HepG2 (cell line): ENCODE measurements at regions not wholly inside any gene's neighbourhood (a gene's known extent, or its start where the extent isn't known, plus 50 kb on each side); places are given as distances from the start of the nearest gene placed in this dataset.

Source experiments
- ATAC-seq: fragments of 200-7000 bp; cut with Tn5 transposase; 3 replicates; pipeline ENCODE4 v1.9.1; 2020; ENCODE audit warnings: mild to moderate bottlenecking, moderate library complexity
- BruUV-seq: library from RNA; stranded (reverse); fragments of 400-500 nt; replicated peaks from 2 replicates; lab custom pipeline; 2021; lab: Mats Ljungman, UMichigan
- CTCF ChIA-PET: fragments of 300-600 bp; formaldehyde crosslinking; extraction: SDS; loops from one replicate; lab custom pipeline; 2021; ENCODE audit warnings: low total read pairs, inconsistent platforms, low intra/inter-chr PET ratio; lab: Yijun Ruan, JAX
- POLR2A ChIA-PET: fragments of 350-600 bp; sonication (Branson Sonifier 250); formaldehyde crosslinking; loops from one replicate; lab custom pipeline; 2020; ENCODE audit warnings: antibody characterized with exemption, inconsistent platforms; lab: Yijun Ruan, JAX
- DNase-seq: peaks from one replicate; pipeline ENCODE4 v3.0.0-alpha.2; 2015; ENCODE audit warnings: low spot score
- FAIRE-seq: peaks from 3 replicates; lab custom pipeline; 2011; peaks lifted over from hg19 to GRCh38; lab: Jason Lieb, UNC
- H2AFZ ChIP-seq: one replicate; pipeline ENCODE4 v1.6.1; 2011; ENCODE audit warnings: low read length, inconsistent platforms
- H3K27ac ChIP-seq: fragments of 300-600 bp; 3 replicates; pipeline ENCODE4 v1.8.0; 2011; ENCODE audit warnings: mixed run types, mild to moderate bottlenecking, mixed read lengths, low read length, inconsistent platforms; ENCODE audit not compliant: insufficient read depth; ENCODE audit errors: extremely low read length
- H3K27me3 ChIP-seq, 2 experiments: fragments of 200-600 bp in 1 of 2; 2 replicates in 1 of 2; 3 replicates in 1 of 2; pipeline versions ENCODE4 v1.6.0 to v1.8.0; 2011; ENCODE audit warnings: low read length in 2 of 2, mild to moderate bottlenecking in 2 of 2, moderate library complexity in 2 of 2, inconsistent platforms in 1 of 2; ENCODE audit not compliant: insufficient read depth in 2 of 2, control insufficient read depth in 1 of 2
- H3K36me3 ChIP-seq, 2 experiments: fragments of 200-600 bp in 1 of 2; replicated peaks in 1 of 2; 2 replicates in 1 of 2; 3 replicates in 1 of 2; pipeline versions ENCODE4 v1.5.1 to v1.8.0; 2011; ENCODE audit warnings: low read length in 2 of 2, inconsistent platforms in 1 of 2; ENCODE audit not compliant: insufficient read depth in 2 of 2, control insufficient read depth in 1 of 2
- H3K4me1 ChIP-seq: 2 replicates; pipeline ENCODE4 v1.5.1; 2012; ENCODE audit warnings: low read length, inconsistent platforms; ENCODE audit not compliant: insufficient read depth
- H3K4me2 ChIP-seq: 2 replicates; pipeline ENCODE4 v1.6.0; 2011; ENCODE audit warnings: low read depth, low read length, inconsistent platforms
- H3K4me3 ChIP-seq, 3 experiments: fragments of 200-600 bp in 1 of 3; sonication (generic), shearing (Covaris generic) in 1 of 3; replicated peaks in 1 of 3; 2 replicates each; pipeline ENCODE4 v1.5.1; 2011 to 2016; ENCODE audit warnings: low read length in 3 of 3, inconsistent platforms in 2 of 3, low read depth in 2 of 3, mild to moderate bottlenecking in 2 of 3, control low read depth in 1 of 3, mixed read lengths in 1 of 3; ENCODE audit not compliant: insufficient read depth in 1 of 3
- H3K79me2 ChIP-seq: one replicate; pipeline ENCODE4 v1.6.1; 2011; ENCODE audit warnings: low read length, inconsistent platforms; ENCODE audit not compliant: insufficient read depth
- H3K9ac ChIP-seq: 2 replicates; pipeline ENCODE4 v1.6.0; 2011; ENCODE audit warnings: mild to moderate bottlenecking, low read depth, low read length, inconsistent platforms; ENCODE audit not compliant: insufficient read depth
- H3K9me3 ChIP-seq: 2 replicates; pipeline ENCODE4 v1.5.1; 2012; ENCODE audit warnings: mild to moderate bottlenecking, low read length
- H4K20me1 ChIP-seq: 2 replicates; pipeline ENCODE4 v1.6.0; 2011; ENCODE audit warnings: inconsistent platforms, mild to moderate bottlenecking, low read length, moderate library complexity; ENCODE audit not compliant: insufficient read depth
- KLF15 ChIP-seq: sonication (generic); formaldehyde crosslinking; IDR thresholded peaks from 2 replicates; pipeline ENCODE4 v1.8.1; 2023; ENCODE audit warnings: borderline replicate concordance, mild to moderate bottlenecking, inconsistent platforms, missing genetic modification reagents, mixed read lengths
- MAFF ChIP-seq: IDR thresholded peaks from 2 replicates; pipeline ENCODE4 v1.6.1; 2011; ENCODE audit warnings: low read depth, low read length, improper control_type of control experiment
- MEIS2 ChIP-seq: sonication (generic); formaldehyde crosslinking; IDR thresholded peaks from 2 replicates; pipeline ENCODE4 v1.9.0; 2021; ENCODE audit warnings: mild to moderate bottlenecking, missing genetic modification reagents
- MTA3 ChIP-seq: sonication (generic); formaldehyde crosslinking; IDR thresholded peaks from 2 replicates; pipeline ENCODE4 v1.4.0; 2020; ENCODE audit warnings: missing genetic modification reagents
- PHF8 ChIP-seq: sonication (generic); formaldehyde crosslinking; IDR thresholded peaks from 2 replicates; pipeline ENCODE4 v1.5.0; 2020; ENCODE audit warnings: missing genetic modification reagents
- RFXANK ChIP-seq: IDR thresholded peaks from 2 replicates; pipeline ENCODE4 v1.6.1; 2016
- SOX6 ChIP-seq, 2 experiments: fragments of 450-650 bp in 1 of 2; sonication (generic) in 1 of 2; formaldehyde crosslinking in 1 of 2; IDR thresholded peaks; 2 replicates each; pipeline versions ENCODE4 v1.4.0 to v1.6.1; 2017 to 2020; ENCODE audit warnings: antibody characterized with exemption in 1 of 2, mild to moderate bottlenecking in 1 of 2, missing genetic modification reagents in 1 of 2
- THAP7 ChIP-seq: sonication (generic); formaldehyde crosslinking; IDR thresholded peaks from 2 replicates; pipeline ENCODE4 v1.8.1; 2023; ENCODE audit warnings: mild to moderate bottlenecking, missing genetic modification reagents
- YY1 ChIP-seq: IDR thresholded peaks from 2 replicates; pipeline ENCODE4 v1.6.1; 2011; ENCODE audit warnings: low read length, low read depth, moderate library complexity, mild to moderate bottlenecking; ENCODE audit not compliant: insufficient read depth, insufficient replicate concordance
- ZNF30 ChIP-seq: sonication (generic); formaldehyde crosslinking; IDR thresholded peaks from 2 replicates; pipeline ENCODE4 v1.5.0; 2020; ENCODE audit warnings: mild to moderate bottlenecking, missing genetic modification reagents
- ZNF562 ChIP-seq: sonication (generic); formaldehyde crosslinking; IDR thresholded peaks from 2 replicates; pipeline ENCODE4 v1.8.0; 2022; ENCODE audit warnings: missing genetic modification reagents, borderline replicate concordance
- WGBS: methylation state at CpG from one replicate; pipeline ENCODE4 v1.1.6; 2017; ENCODE audit warnings: low lambda C conversion rate; 5-methylcytosine and 5-hydroxymethylcytosine counted together
- in situ Hi-C: cut with HindIII; loops from 2 replicates; pipeline ENCODE4 v1.10.0; 2017; ENCODE audit warnings: low pct_unique_long_range_greater_than_20kb; ENCODE audit not compliant: extremely low pct_ligation_motif_present
- intact Hi-C: fragments of 100-400 bp; cut with micrococcal nuclease; formaldehyde crosslinking; loops from one replicate; pipeline ENCODE4 v1.10.0; 2022; ENCODE audit not compliant: unreplicated experiment

- ChIA-PET CTCF (no interaction called here), POLR2A (no interaction called here)
- ATAC-seq (no peak), DNase-seq (no peak), FAIRE-seq (no peak)
- Histone ChIP-seq H4K20me1 (no peaks in the 10 kb centered on the region), H3K4me3 (no peak overlapping the region), H3K27ac (no peak overlapping the region), H3K4me2 (no peak overlapping the region), H3K79me2 (no peaks in the 10 kb centered on the region), H2AFZ (no peak overlapping the region), H3K27me3 (no peaks in the 10 kb centered on the region), H3K36me3 (no peaks in the 10 kb centered on the region), H3K9ac (no peak overlapping the region), H3K9me3 (peaks cover 4% of the 10 kb centered on the region; the same call in 1 of the 2 replicates), H3K4me1 (no peaks in the 10 kb centered on the region)
- WGBS = 5% methylated on average over 1 of the region's 1 CpG
- BruUV-seq = no TSS peak
- intact Hi-C loops = no loop called here
- in situ Hi-C loops = no loop called here
- TF ChIP-seq ZNF562 (CRISPR knock-in tag) (no peak), THAP7 (CRISPR knock-in tag) (no peak), MEIS2 (CRISPR knock-in tag) (no peak), MTA3 (CRISPR knock-in tag) (no peak), YY1 (no peak), KLF15 (CRISPR knock-in tag) (no peak), PHF8 (CRISPR knock-in tag) (no peak), RFXANK (CRISPR knock-in tag) (no peak), ZNF30 (no peak), SOX6 (IDR thresholded peaks at IDR 0.05) (no peak), SOX6 (CRISPR knock-in tag; IDR thresholded peaks at IDR 0.05) (no peak), MAFF (no peak)
These were observed 207.6 kb upstream of the DEFB112 start for GRCh38 chr6:50257322-50257721.
